WI38 (cell line): ENCODE measurements at regions not wholly inside any gene's neighbourhood (a gene's known extent, or its start where the extent isn't known, plus 50 kb on each side); places are given as distances from the start of the nearest gene placed in this dataset.
"Not testable (repeated sequence)": the region's sequence is repeated elsewhere in the genome, so short reads cannot be mapped to it uniquely, and the experiment has no call there.

ENCODE experiments used
- H3K4me3 ChIP-seq: 2 replicates; pipeline ENCODE4 v1.5.1; 2011; ENCODE audit warnings: low read depth, mild to moderate bottlenecking, control low read depth, low read length
- TF ChIP-seq, protein P1 (sequence below): IDR thresholded peaks from 2 replicates; pipeline ENCODE4 v1.5.1; 2012; ENCODE audit warnings: low read depth, mild to moderate bottlenecking, control low read depth, low read length

DNA sequence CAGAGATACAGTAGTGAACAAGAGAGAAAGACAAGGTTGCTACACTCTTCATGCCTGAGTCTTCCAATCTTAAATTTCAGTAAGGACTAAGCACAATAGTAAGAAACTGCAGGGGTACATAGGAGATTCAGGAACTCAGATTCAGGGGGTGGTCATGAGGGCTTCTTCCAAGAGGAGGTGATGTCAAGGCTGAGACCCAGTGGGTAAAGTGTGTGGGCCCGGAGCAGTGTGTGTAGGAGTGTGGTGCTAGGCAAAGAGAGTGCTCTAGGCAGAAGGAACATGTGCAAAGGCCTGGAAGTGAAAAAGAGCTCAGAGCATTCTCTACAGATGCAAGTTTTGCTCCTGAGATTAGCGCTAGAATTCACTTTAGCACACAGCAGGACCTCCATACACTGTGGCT lies 102.9 kb upstream of the SPATA12 start:
- TF ChIP-seq, protein P1, sequence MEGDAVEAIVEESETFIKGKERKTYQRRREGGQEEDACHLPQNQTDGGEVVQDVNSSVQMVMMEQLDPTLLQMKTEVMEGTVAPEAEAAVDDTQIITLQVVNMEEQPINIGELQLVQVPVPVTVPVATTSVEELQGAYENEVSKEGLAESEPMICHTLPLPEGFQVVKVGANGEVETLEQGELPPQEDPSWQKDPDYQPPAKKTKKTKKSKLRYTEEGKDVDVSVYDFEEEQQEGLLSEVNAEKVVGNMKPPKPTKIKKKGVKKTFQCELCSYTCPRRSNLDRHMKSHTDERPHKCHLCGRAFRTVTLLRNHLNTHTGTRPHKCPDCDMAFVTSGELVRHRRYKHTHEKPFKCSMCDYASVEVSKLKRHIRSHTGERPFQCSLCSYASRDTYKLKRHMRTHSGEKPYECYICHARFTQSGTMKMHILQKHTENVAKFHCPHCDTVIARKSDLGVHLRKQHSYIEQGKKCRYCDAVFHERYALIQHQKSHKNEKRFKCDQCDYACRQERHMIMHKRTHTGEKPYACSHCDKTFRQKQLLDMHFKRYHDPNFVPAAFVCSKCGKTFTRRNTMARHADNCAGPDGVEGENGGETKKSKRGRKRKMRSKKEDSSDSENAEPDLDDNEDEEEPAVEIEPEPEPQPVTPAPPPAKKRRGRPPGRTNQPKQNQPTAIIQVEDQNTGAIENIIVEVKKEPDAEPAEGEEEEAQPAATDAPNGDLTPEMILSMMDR, result no peak
- H3K4me3 ChIP-seq, result no peak overlapping the region

GRCh38 chr3:56956906-56957305 lies 103.6 kb upstream of the SPATA12 start:
- TF ChIP-seq, protein P1, result no peak
- no peak overlapping the region for H3K4me3 ChIP-seq

DNA sequence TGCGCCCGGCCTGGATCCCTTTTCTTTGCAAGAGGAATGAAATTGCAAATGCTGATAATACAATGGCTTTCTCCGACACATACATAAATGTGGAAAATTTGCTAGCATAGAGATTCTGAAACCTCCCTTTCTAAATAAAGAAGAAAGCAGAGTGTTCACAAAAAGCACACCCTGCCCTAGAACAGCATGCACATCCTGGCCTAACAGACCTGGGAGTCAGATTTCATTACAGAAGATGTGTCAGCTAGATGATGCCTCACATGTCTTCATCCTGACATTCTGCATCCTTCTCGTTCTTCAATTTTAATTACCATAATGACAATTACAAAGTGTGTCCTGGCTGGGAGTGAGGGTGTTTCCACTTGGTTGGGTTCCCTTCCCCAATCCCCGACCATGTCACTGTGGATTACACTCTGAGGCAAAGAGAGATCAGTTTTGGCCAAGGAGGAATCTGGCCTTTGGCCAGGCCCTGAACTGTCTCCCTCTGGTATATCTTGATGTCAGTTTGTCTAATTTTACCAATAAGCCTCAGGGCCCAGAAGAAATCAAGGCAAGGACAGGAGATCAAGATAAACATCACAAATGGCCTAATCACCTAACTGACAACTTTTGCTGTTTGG lies 104.9 kb upstream of the SPATA12 start:
- H3K4me3 ChIP-seq, result no peak overlapping the region
- TF ChIP-seq, protein P1, result no peak

GRCh38 chr3:56954125-56954524 lies 106.3 kb upstream of the SPATA12 start:
- TF ChIP-seq, protein P1, result no peak
- no peak overlapping the region for H3K4me3 ChIP-seq

- TF ChIP-seq, protein P1, result no peak
- no peak overlapping the region for H3K4me3 ChIP-seq
Observed at GRCh38 chr3:56952846-56953245, 107.6 kb upstream of the SPATA12 start.

- TF ChIP-seq, protein P1, result no peak
- H3K4me3 ChIP-seq, result no peak overlapping the region
Observed at GRCh38 chr3:56952061-56952460, 108.4 kb upstream of the SPATA12 start.

GRCh38 chr3:56951366-56951765 lies 109.1 kb upstream of the SPATA12 start:
- TF ChIP-seq, protein P1, result no peak
- no peak overlapping the region for H3K4me3 ChIP-seq

- not testable (repeated sequence) for H3K4me3 ChIP-seq
Observed at GRCh38 chr3:56945378-56945777, 115.1 kb upstream of the SPATA12 start.
